ENCODE measurements at regions not wholly inside any gene's neighbourhood (a gene's known extent, or its start where the extent isn't known, plus 50 kb on each side); places are given as distances from the start of the nearest gene placed in this dataset.

DNA sequence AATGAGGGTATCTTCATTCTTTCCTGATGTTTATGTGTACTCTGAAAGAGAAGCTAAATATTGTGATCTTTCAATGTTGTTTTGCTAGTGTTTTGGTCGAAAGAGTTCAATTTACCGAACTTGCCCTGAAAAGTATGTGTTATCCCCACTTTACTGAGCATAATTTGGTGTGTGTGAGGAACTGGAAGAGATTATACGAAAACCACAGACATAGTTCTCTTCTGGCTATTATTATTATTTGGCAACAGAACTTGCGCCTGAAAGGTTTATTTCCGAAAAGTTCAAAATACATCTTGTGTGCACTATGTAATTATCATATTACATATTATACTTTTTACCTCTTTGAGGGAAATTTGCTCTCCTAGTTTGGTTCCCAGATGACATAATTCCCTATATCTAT, 232.5 kb upstream of the INTU start:
- ChIA-PET POLR2A (no interaction called here), CTCF (interaction anchor here (0.8 to 1.4 kb wide), 4 partner anchors 48 to 332 kb away, joined by 3 to 8 read pairs (median 3); no protein-coding TSS in a partner anchor)
- DNase-seq (ENCODE audit: low spot score) (no peak), ATAC-seq (no peak)
- no peaks in the 10 kb centered on the region; the same call in 1 of the 2 replicates for H3K9me3 Mint-ChIP-seq
- H3K4me3 Mint-ChIP-seq: no peak overlapping the region
- no peak overlapping the region for H3K27ac Mint-ChIP-seq
- no peak for TF ChIP-seq PRDM15 (CRISPR knock-in tag; IDR thresholded peaks at IDR 0.05)
- no peak for TF ChIP-seq ZNF317 (CRISPR knock-in tag; IDR thresholded peaks at IDR 0.05; ENCODE audit: borderline replicate concordance, low read depth)
- TF ChIP-seq ZNF263 (CRISPR knock-in tag; IDR thresholded peaks at IDR 0.05; ENCODE audit: low read depth): no peak
- no peak for TF ChIP-seq ZNF671 (CRISPR knock-in tag; IDR thresholded peaks at IDR 0.05)
- TF ChIP-seq IRF1 (CRISPR knock-in tag; IDR thresholded peaks at IDR 0.05): no peak
- TF ChIP-seq ETV6 (CRISPR knock-in tag; IDR thresholded peaks at IDR 0.05): no peak
- TF ChIP-seq, protein P1, sequence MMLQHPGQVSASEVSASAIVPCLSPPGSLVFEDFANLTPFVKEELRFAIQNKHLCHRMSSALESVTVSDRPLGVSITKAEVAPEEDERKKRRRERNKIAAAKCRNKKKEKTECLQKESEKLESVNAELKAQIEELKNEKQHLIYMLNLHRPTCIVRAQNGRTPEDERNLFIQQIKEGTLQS (CRISPR knock-in tag; conservative IDR thresholded peaks at IDR 0.05): no peak
- TF ChIP-seq CREB1 (CRISPR knock-in tag; IDR thresholded peaks at IDR 0.05): no peak
- TF ChIP-seq, protein P2, sequence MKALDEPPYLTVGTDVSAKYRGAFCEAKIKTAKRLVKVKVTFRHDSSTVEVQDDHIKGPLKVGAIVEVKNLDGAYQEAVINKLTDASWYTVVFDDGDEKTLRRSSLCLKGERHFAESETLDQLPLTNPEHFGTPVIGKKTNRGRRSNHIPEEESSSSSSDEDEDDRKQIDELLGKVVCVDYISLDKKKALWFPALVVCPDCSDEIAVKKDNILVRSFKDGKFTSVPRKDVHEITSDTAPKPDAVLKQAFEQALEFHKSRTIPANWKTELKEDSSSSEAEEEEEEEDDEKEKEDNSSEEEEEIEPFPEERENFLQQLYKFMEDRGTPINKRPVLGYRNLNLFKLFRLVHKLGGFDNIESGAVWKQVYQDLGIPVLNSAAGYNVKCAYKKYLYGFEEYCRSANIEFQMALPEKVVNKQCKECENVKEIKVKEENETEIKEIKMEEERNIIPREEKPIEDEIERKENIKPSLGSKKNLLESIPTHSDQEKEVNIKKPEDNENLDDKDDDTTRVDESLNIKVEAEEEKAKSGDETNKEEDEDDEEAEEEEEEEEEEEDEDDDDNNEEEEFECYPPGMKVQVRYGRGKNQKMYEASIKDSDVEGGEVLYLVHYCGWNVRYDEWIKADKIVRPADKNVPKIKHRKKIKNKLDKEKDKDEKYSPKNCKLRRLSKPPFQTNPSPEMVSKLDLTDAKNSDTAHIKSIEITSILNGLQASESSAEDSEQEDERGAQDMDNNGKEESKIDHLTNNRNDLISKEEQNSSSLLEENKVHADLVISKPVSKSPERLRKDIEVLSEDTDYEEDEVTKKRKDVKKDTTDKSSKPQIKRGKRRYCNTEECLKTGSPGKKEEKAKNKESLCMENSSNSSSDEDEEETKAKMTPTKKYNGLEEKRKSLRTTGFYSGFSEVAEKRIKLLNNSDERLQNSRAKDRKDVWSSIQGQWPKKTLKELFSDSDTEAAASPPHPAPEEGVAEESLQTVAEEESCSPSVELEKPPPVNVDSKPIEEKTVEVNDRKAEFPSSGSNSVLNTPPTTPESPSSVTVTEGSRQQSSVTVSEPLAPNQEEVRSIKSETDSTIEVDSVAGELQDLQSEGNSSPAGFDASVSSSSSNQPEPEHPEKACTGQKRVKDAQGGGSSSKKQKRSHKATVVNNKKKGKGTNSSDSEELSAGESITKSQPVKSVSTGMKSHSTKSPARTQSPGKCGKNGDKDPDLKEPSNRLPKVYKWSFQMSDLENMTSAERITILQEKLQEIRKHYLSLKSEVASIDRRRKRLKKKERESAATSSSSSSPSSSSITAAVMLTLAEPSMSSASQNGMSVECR (CRISPR knock-in tag; IDR thresholded peaks at IDR 0.05; ENCODE audit: borderline replicate concordance): no peak
- TF ChIP-seq NR2C2 (CRISPR knock-in tag; IDR thresholded peaks at IDR 0.05): no peak
- TF ChIP-seq, protein P3, sequence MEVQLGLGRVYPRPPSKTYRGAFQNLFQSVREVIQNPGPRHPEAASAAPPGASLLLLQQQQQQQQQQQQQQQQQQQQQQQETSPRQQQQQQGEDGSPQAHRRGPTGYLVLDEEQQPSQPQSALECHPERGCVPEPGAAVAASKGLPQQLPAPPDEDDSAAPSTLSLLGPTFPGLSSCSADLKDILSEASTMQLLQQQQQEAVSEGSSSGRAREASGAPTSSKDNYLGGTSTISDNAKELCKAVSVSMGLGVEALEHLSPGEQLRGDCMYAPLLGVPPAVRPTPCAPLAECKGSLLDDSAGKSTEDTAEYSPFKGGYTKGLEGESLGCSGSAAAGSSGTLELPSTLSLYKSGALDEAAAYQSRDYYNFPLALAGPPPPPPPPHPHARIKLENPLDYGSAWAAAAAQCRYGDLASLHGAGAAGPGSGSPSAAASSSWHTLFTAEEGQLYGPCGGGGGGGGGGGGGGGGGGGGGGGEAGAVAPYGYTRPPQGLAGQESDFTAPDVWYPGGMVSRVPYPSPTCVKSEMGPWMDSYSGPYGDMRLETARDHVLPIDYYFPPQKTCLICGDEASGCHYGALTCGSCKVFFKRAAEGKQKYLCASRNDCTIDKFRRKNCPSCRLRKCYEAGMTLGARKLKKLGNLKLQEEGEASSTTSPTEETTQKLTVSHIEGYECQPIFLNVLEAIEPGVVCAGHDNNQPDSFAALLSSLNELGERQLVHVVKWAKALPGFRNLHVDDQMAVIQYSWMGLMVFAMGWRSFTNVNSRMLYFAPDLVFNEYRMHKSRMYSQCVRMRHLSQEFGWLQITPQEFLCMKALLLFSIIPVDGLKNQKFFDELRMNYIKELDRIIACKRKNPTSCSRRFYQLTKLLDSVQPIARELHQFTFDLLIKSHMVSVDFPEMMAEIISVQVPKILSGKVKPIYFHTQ (CRISPR knock-in tag; IDR thresholded peaks at IDR 0.05): no peak
- TF ChIP-seq ZMAT4 (CRISPR knock-in tag; IDR thresholded peaks at IDR 0.05): no peak
- H3K36me3 Mint-ChIP-seq: peaks cover under 1% of the 10 kb centered on the region; the same call in 1 of the 2 replicates
- H3K4me1 Mint-ChIP-seq: peaks cover 6% of the 10 kb centered on the region; the same call in 1 of the 2 replicates
- H3K27me3 Mint-ChIP-seq (ENCODE audit: low read depth): no peaks in the 10 kb centered on the region
